ENCODE measurements at regions not wholly inside any gene's neighbourhood (a gene's known extent, or its start where the extent isn't known, plus 50 kb on each side); places are given as distances from the start of the nearest gene placed in this dataset.

- TF ChIP-seq ZNF124 (CRISPR knock-in tag; IDR thresholded peaks at IDR 0.05) = no peak
- no peak for TF ChIP-seq ZNF324 (CRISPR knock-in tag; IDR thresholded peaks at IDR 0.05)
- no peak for TF ChIP-seq RFX5 (IDR thresholded peaks at IDR 0.05; ENCODE audit: low read depth, low read length)
- TF ChIP-seq MLX (CRISPR knock-in tag; conservative IDR thresholded peaks at IDR 0.05) = no peak
- no peak for TF ChIP-seq SMAD4 (CRISPR knock-in tag; conservative IDR thresholded peaks at IDR 0.05)
- TF ChIP-seq FOXA1 (IDR thresholded peaks at IDR 0.05; ENCODE audit: borderline replicate concordance) = no peak
- no peak for TF ChIP-seq MIER1 (IDR thresholded peaks at IDR 0.05; ENCODE audit: low read depth)
- TF ChIP-seq CEBPZ (IDR thresholded peaks at IDR 0.05; ENCODE audit: borderline replicate concordance, low read depth, low read length) = no peak
- TF ChIP-seq POLR2A (conservative IDR thresholded peaks at IDR 0.05) = no peak
- no peak for TF ChIP-seq RBBP5 (IDR thresholded peaks at IDR 0.05; ENCODE audit: borderline replicate concordance, insufficient read depth, low read length, poor library complexity, severe bottlenecking)
- no peak for TF ChIP-seq ZKSCAN1 (IDR thresholded peaks at IDR 0.05; ENCODE audit: low read depth, low read length)
- TF ChIP-seq HNRNPL (IDR thresholded peaks at IDR 0.05; ENCODE audit: low read depth, low read length) = no peak
- no peak for TF ChIP-seq BRD4 (IDR thresholded peaks at IDR 0.05)
Measured at GRCh38 chr11:70687716-70688115, 289.4 kb downstream of the CTTN start.

Measured in K562 (cell line).